SW480 (cell line): ENCODE measurements at regions not wholly inside any gene's neighbourhood (a gene's known extent, or its start where the extent isn't known, plus 50 kb on each side); places are given as distances from the start of the nearest gene placed in this dataset.
"Not testable (repeated sequence)": the region's sequence is repeated elsewhere in the genome, so short reads cannot be mapped to it uniquely, and the experiment has no call there.

Experiments used
- DNase-seq: peaks from one replicate; pipeline ENCODE4 v3.0.0-alpha.2; 2016; ENCODE audit warnings: low spot score

DNA sequence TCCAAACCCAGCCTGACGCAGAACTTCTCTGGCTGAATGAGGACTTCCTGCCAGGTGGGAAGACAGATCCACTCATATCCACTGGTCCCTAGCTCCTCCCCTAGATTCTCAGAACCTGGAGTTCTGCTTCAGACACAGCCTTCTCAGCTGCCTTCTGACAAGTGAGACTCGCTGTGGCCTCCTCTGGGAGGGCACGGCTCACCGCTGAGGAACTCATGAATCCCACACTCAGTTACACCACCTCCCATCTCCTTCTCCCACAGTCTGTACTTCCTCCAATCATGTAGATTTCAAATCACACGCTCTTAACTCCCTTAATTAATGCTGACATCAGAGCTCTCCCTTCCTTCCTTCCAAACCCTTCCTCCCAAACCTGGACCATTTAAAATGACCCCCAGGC lies 86.4 kb upstream of the TMEM45B start:
- no peak for DNase-seq

DNA sequence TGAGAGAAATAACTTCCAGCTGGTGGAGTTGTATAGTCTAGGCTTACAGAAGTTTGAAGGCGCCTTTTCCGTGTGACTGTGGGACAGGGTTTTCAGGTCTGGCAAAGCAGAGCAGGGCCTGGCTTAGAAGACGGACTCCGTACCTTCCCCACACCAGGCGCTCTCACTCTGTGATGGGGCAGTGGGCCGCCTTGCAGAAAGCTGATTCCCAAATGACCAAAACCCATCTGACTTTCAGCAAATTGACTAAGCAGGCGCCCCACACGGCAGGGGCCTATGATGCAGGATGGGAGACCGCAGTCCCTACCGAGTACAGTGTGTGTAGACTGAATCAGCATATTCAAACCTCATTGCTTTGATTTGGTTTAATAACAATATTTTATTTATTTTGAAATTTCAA lies 85.8 kb upstream of the TMEM45B start:
- DNase-seq = no peak

- peak; percentile 54 for DNase-seq
Measured at GRCh38 chr11:129731316-129731715, 84.3 kb upstream of the TMEM45B start.

GRCh38 chr11:129732941-129733340 lies 82.7 kb upstream of the TMEM45B start:
- no peak for DNase-seq

DNA sequence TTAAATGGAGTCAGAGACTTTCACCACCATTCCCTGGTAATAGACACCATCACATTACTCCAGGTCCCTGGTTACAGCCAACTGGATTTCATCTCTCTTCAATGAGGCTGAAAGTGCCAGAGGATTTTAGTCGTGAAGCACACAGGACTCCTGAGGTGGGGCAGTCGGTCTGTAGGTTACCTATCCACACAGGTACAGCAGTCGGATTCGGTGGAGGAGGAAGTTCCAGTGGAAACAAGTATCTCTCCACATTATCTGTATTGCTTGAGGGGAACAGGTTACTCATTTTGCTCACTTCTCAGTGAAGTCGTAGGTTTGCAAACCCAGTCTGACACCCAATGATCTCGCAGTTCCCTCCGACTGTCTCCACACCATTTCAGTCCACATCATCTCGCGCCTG lies 82.3 kb upstream of the TMEM45B start:
- DNase-seq = no peak

- DNase-seq = no peak
Measured at GRCh38 chr11:129733981-129734380, 81.7 kb upstream of the TMEM45B start.

GRCh38 chr11:129734654-129735053 lies 81.0 kb upstream of the TMEM45B start:
- no peak for DNase-seq

DNA sequence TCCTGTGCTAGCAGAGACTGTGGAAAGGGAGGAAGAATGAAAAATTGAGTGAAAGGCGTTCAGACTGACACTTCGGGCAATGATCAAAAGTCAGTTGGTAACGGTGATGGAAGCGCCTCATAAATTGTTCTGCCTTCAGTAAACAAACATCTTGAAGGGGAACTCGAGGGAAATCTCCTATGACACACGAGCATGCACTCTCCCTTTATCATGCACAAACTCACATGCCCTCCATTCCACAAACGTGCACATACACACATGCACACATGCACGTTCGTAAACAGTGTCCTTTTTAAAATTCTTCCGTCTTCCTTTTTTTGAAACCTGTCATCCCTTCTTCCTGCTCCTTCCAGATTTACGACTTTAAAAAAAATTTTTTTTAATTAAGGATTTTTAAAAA lies 77.8 kb upstream of the TMEM45B start:
- no peak for DNase-seq

GRCh38 chr11:129738242-129738641 lies 77.4 kb upstream of the TMEM45B start:
- DNase-seq = no peak

DNA sequence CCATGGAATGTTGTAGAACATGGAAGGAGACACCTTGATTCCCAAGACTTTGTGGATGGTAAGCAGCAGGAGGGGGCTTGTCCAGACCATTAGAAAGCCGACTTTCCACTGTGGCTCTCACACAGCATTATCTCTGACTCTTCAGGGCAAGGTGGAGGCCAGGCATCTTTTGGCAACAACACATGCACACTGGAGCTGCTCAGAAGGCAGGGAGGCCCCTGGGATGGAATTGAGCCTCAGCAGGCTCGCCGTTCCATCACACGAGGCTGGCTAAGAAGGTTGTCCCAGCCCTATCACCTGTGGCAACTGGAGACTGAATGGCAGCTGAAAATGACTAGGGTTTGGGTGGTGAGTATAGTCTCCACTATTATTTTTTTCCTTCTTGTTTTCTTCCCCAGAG lies 76.3 kb upstream of the TMEM45B start:
- no peak for DNase-seq

DNA sequence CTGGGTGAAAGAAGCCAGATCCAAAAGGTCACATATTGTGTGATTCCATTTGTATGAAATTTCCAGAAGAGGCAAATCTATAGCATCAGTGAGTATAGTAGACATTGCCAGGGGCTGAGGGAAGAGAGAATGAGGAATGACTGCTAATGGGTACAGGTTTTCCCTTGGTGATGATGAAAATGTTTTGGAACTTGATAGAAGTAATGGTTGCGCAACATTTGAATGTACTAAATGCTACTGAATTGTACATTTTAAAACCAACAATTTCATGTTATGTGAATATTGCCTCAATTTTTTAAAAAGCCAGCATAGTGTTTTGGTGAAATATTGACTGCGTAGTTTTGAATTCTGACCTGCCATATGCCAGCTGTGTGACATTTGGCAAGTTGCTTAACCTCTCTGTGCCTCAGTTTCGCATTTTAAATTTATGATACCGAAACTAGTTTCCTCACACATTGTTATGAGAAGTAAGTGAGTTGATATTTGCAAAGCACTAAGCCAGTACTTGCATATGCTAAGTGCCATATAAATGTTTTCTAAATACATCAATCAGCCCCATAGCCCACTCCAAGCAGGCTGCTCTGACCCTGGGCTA lies 75.4 kb upstream of the TMEM45B start:
- no peak for DNase-seq

- no peak for DNase-seq
Measured at GRCh38 chr11:129743112-129743815, 72.4 kb upstream of the TMEM45B start.

- no peak for DNase-seq
Measured at GRCh38 chr11:129747071-129747470, 68.6 kb upstream of the TMEM45B start.

- no peak for DNase-seq
Measured at GRCh38 chr11:129749141-129749540, 66.5 kb upstream of the TMEM45B start.

- DNase-seq = peak; percentile 68
Measured at GRCh38 chr11:129750343-129751292, 65.0 kb upstream of the TMEM45B start.

DNA sequence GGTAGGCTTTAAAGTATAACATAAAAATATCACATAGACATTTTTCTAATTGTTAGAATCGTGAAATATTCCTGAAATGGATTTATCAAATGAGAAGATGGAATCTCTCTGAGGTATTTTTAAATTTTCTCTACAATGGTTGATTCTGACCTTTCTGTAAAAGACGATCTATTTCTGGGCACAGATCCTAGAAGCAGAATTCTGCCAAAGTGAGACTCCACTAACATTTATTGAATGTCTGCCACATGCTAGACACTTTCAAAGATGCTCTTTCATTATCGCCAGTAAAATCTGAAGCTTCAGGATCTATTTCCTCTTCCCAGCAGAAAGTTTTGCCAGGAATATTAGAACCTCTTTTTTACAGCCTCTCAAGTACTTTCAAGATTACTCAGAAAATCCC lies 64.1 kb upstream of the TMEM45B start:
- no peak for DNase-seq

GRCh38 chr11:129763569-129763968 lies 52.1 kb upstream of the TMEM45B start:
- not testable (repeated sequence) for DNase-seq

GRCh38 chr11:129764204-129764603 lies 51.4 kb upstream of the TMEM45B start:
- not testable (repeated sequence) for DNase-seq
